HCT116 (cell line): ENCODE measurements at regions not wholly inside any gene's neighbourhood (a gene's known extent, or its start where the extent isn't known, plus 50 kb on each side); places are given as distances from the start of the nearest gene placed in this dataset.

Experiments used
- ATAC-seq: fragments of 200-7000 bp; cut with Tn5 transposase; 2 replicates; pipeline ENCODE4 v1.9.1; 2020; ENCODE audit warnings: mild to moderate bottlenecking, moderate library complexity
- BruUV-seq: library from RNA; stranded (reverse); fragments of 400-500 nt; replicated peaks from 2 replicates; lab custom pipeline; 2021; lab: Mats Ljungman, UMichigan
- CTCF ChIA-PET: fragments of 300-600 bp; sonication (Branson Sonifier 250); formaldehyde crosslinking; loops from one replicate; lab custom pipeline; 2021; ENCODE audit warnings: antibody characterized with exemption; lab: Charles Lee
- POLR2A ChIA-PET: fragments of 300-600, 350-600 bp; sonication (Branson Sonifier 250); formaldehyde crosslinking; loops from one replicate; lab custom pipeline; 2021; ENCODE audit warnings: antibody characterized with exemption; lab: Charles Lee
- RAD21 ChIA-PET, 2 experiments: fragments of 300-600 bp; sonication (Branson Sonifier 250); formaldehyde crosslinking; loops; one replicate each; lab custom pipeline; 2023; ENCODE audit warnings: low total read pairs in 2 of 2; ENCODE audit not compliant: uncharacterized antibody in 2 of 2, unreplicated experiment in 2 of 2, low non-redundant PET in 1 of 2; lab: Charles Lee
- DNase-seq: peaks from one replicate; pipeline ENCODE4 v3.0.0-alpha.2; 2010; ENCODE audit warnings: low read depth, low spot score
- H2AFZ ChIP-seq: fragments of 200-600 bp; shearing (Covaris generic), sonication (generic); 2 replicates; pipeline ENCODE4 v1.6.1; 2017; ENCODE audit warnings: low read depth, mixed run types, mixed read lengths, antibody characterized with exemption, low read length; ENCODE audit not compliant: poor library complexity, severe bottlenecking
- H3K27ac ChIP-seq: 2 replicates; pipeline ENCODE4 v1.5.1; 2012; ENCODE audit warnings: low read depth, low read length
- H3K27me3 ChIP-seq: fragments of 200-600 bp; sonication (generic); 2 replicates; pipeline ENCODE4 v1.6.1; 2016; ENCODE audit warnings: mixed run types, low read length, mixed read lengths; ENCODE audit not compliant: insufficient read depth
- H3K36me3 ChIP-seq, 2 experiments: fragments of 200-500 bp in 1 of 2; fragments of 200-600 bp in 1 of 2; sonication (Bioruptor generic) in 1 of 2; sonication (generic) in 1 of 2; 2 replicates each; pipeline versions ENCODE4 v1.5.1 to v1.6.1; 2014 to 2016; ENCODE audit warnings: low read length in 2 of 2, inconsistent platforms in 1 of 2, mixed read lengths in 1 of 2, mixed run types in 1 of 2; ENCODE audit not compliant: insufficient read depth in 2 of 2, control insufficient read depth in 1 of 2
- H3K4me1 ChIP-seq, 2 experiments: fragments of 200-600 bp in 1 of 2; sonication (generic) in 1 of 2; 2 replicates each; pipeline versions ENCODE4 v1.5.1 to v1.6.1; 2012 to 2017; ENCODE audit warnings: low read length in 2 of 2, inconsistent platforms in 1 of 2, mild to moderate bottlenecking in 1 of 2, mixed read lengths in 1 of 2, mixed run types in 1 of 2, moderate library complexity in 1 of 2; ENCODE audit not compliant: insufficient read depth in 2 of 2, control insufficient read depth in 1 of 2
- H3K4me2 ChIP-seq: fragments of 200-600 bp; sonication (generic); 2 replicates; pipeline ENCODE4 v1.6.1; 2017; ENCODE audit warnings: mixed run types, low read length, mixed read lengths
- H3K4me3 ChIP-seq, 2 experiments: fragments of 200-600 bp in 1 of 2; sonication (generic) in 1 of 2; replicated peaks in 1 of 2; 2 replicates each; pipeline ENCODE4 v1.5.1; 2011 to 2016; ENCODE audit warnings: low read length in 2 of 2, control low read depth in 1 of 2, low read depth in 1 of 2, mild to moderate bottlenecking in 1 of 2, mixed read lengths in 1 of 2, mixed run types in 1 of 2
- H3K79me2 ChIP-seq: fragments of 200-600 bp; sonication (generic); 2 replicates; pipeline ENCODE4 v1.6.1; 2017; ENCODE audit warnings: mild to moderate bottlenecking, mixed run types, low read length, moderate library complexity, mixed read lengths; ENCODE audit not compliant: insufficient read depth
- H3K9ac ChIP-seq: fragments of 200-600 bp; sonication (generic); 2 replicates; pipeline ENCODE4 v1.6.1; 2016; ENCODE audit warnings: low read length, mixed read lengths
- H3K9me2 ChIP-seq: fragments of 200-600 bp; sonication (generic), shearing (Covaris generic); 2 replicates; pipeline ENCODE4 v1.6.1; 2017; ENCODE audit warnings: mixed run types, mild to moderate bottlenecking, moderate library complexity; ENCODE audit not compliant: insufficient read depth
- H3K9me3 ChIP-seq, 2 experiments: fragments of 200-500 bp in 1 of 2; fragments of 200-600 bp in 1 of 2; sonication (Bioruptor generic) in 1 of 2; sonication (generic) in 1 of 2; 2 replicates each; pipeline ENCODE4 v1.6.1; 2014 to 2017; ENCODE audit warnings: low read length in 2 of 2, mixed read lengths in 2 of 2, inconsistent platforms in 1 of 2, low read depth in 1 of 2, mild to moderate bottlenecking in 1 of 2, mixed run types in 1 of 2, moderate library complexity in 1 of 2; ENCODE audit not compliant: control insufficient read depth in 1 of 2, insufficient read depth in 1 of 2
- H4K20me1 ChIP-seq: fragments of 200-600 bp; sonication (generic), shearing (Covaris generic); 2 replicates; pipeline ENCODE4 v1.6.1; 2017; ENCODE audit warnings: mixed run types, mild to moderate bottlenecking, moderate library complexity; ENCODE audit not compliant: insufficient read depth
- CBX3 ChIP-seq: IDR thresholded peaks from 2 replicates; pipeline ENCODE4 v1.6.1; 2012; ENCODE audit warnings: low read depth
- CEBPB ChIP-seq: IDR thresholded peaks from 2 replicates; pipeline ENCODE4 v1.6.1; 2012; ENCODE audit warnings: low read depth
- CTCF ChIP-seq, 3 experiments: fragments of 200-600 bp in 1 of 3; sonication (generic) in 1 of 3; IDR thresholded peaks in 2 of 3; conservative IDR thresholded peaks in 1 of 3; 2 replicates each; pipeline ENCODE4 v1.5.1; 2012 to 2017; ENCODE audit warnings: low read depth in 2 of 3, low read length in 2 of 3, antibody characterized with exemption in 1 of 3, borderline replicate concordance in 1 of 3, control low read depth in 1 of 3, mild to moderate bottlenecking in 1 of 3, mixed read lengths in 1 of 3, mixed run types in 1 of 3, moderate library complexity in 1 of 3; ENCODE audit not compliant: insufficient read depth in 1 of 3
- EZH2 ChIP-seq: fragments of 200-600 bp; sonication (generic); IDR thresholded peaks from 2 replicates; pipeline ENCODE4 v1.6.1; 2017; ENCODE audit warnings: antibody characterized with exemption, mixed run types
- JUND ChIP-seq: IDR thresholded peaks from 2 replicates; pipeline ENCODE4 v1.6.1; 2012
- MAX ChIP-seq: IDR thresholded peaks from 2 replicates; pipeline ENCODE4 v1.6.1; 2012
- POLR2A ChIP-seq: IDR thresholded peaks from 2 replicates; pipeline ENCODE4 v1.7.0; 2011; ENCODE audit warnings: borderline replicate concordance; ENCODE audit not compliant: insufficient read depth, insufficient read length; ENCODE audit errors: extremely low read depth
- REST ChIP-seq: IDR thresholded peaks from 2 replicates; pipeline ENCODE4 v1.6.1; 2012; ENCODE audit warnings: low read depth
- SIN3A ChIP-seq: IDR thresholded peaks from 2 replicates; pipeline ENCODE4 v1.6.1; 2012; ENCODE audit warnings: low read depth
- SRF ChIP-seq: IDR thresholded peaks from 2 replicates; pipeline ENCODE4 v1.6.1; 2012; ENCODE audit warnings: low read depth
- TCF7L2 ChIP-seq: IDR thresholded peaks from 2 replicates; pipeline ENCODE4 v1.7.0; 2011; ENCODE audit warnings: borderline replicate concordance, inconsistent platforms; ENCODE audit not compliant: insufficient read depth, insufficient read length; ENCODE audit errors: extremely low read depth
- ZFX ChIP-seq: fragments of 450-650 bp; IDR thresholded peaks from 2 replicates; pipeline ENCODE4 v1.6.1; 2017
- intact Hi-C: fragments of 100-400 bp; cut with micrococcal nuclease; formaldehyde crosslinking; loops from 2 replicates; pipeline ENCODE4 v1.10.0; 2022

GRCh38 chr6:25121186-25121585 lies 158.0 kb upstream of the CARMIL1 start:
- ChIA-PET RAD21 (no interaction called here), CTCF (no interaction called here), POLR2A (no interaction called here)
- TF ChIP-seq TCF7L2 (no peak), MAX (no peak), EZH2 (no peak), ZFX (no peak), SRF (no peak), CTCF (IDR thresholded peaks at IDR 0.05 in 2 of 3, conservative IDR thresholded peaks at IDR 0.05 in 1 of 3; ENCODE audit: borderline replicate concordance in 1 of 3, insufficient read depth in 1 of 3, low read depth in 2 of 3, low read length in 2 of 3) (no peak), CEBPB (no peak), REST (no peak), SIN3A (no peak), JUND (no peak), POLR2A (no peak), CBX3 (no peak)
- no peak overlapping the region for H3K27ac ChIP-seq
- no peaks in the 10 kb centered on the region for H3K9me2 ChIP-seq
- H3K36me3 ChIP-seq: no peaks in the 10 kb centered on the region
- no peak overlapping the region for H2AFZ ChIP-seq
- ATAC-seq: no peak
- no TSS peak for BruUV-seq
- intact Hi-C loops: no loop called here
- H3K4me3 ChIP-seq: no peak overlapping the region
- H3K4me1 ChIP-seq: no peaks in the 10 kb centered on the region
- no peaks in the 10 kb centered on the region for H3K79me2 ChIP-seq
- H3K9ac ChIP-seq: no peak overlapping the region
- no peaks in the 10 kb centered on the region for H3K9me3 ChIP-seq
- H3K27me3 ChIP-seq: no peaks in the 10 kb centered on the region
- DNase-seq: no peak
- no peak overlapping the region for H3K4me2 ChIP-seq
- H4K20me1 ChIP-seq: no peaks in the 10 kb centered on the region
